ENCODE measurements at regions not wholly inside any gene's neighbourhood (a gene's known extent, or its start where the extent isn't known, plus 50 kb on each side); places are given as distances from the start of the nearest gene placed in this dataset.
"Not testable (repeated sequence)": the region's sequence is repeated elsewhere in the genome, so short reads cannot be mapped to it uniquely, and the experiment has no call there.

- DNase-seq (ENCODE audit: low spot score); FAIRE-seq: not testable (repeated sequence)
These were observed 358.9 kb downstream of the ADAMTS20 start for GRCh38 chr12:43193096-43193495.

GRCh38 chr12:43192442-43192841, 359.6 kb downstream of the ADAMTS20 start:
- not testable (repeated sequence) for FAIRE-seq; DNase-seq (ENCODE audit: low spot score)

GRCh38 chr12:43180242-43180641, 371.8 kb downstream of the ADAMTS20 start:
- FAIRE-seq (no peak), DNase-seq (ENCODE audit: low spot score) (no peak)

GRCh38 chr12:43179486-43179885, 372.5 kb downstream of the ADAMTS20 start:
- DNase-seq (ENCODE audit: low spot score) (no peak), FAIRE-seq (no peak)

GRCh38 chr12:43177276-43177675, 374.7 kb downstream of the ADAMTS20 start:
- DNase-seq (ENCODE audit: low spot score) (no peak), FAIRE-seq (no peak)

- FAIRE-seq (no peak), DNase-seq (ENCODE audit: low spot score) (no peak)
These were observed 382.8 kb downstream of the ADAMTS20 start for GRCh38 chr12:43169115-43169681.

GRCh38 chr12:43167691-43168090, 384.3 kb downstream of the ADAMTS20 start:
- DNase-seq (ENCODE audit: low spot score) (no peak), FAIRE-seq (no peak)

GRCh38 chr12:43165351-43165750, 386.7 kb downstream of the ADAMTS20 start:
- FAIRE-seq (no peak), DNase-seq (ENCODE audit: low spot score) (no peak)

GRCh38 chr12:43162138-43162537, 389.9 kb downstream of the ADAMTS20 start:
- no peak for DNase-seq (ENCODE audit: low spot score)
- FAIRE-seq = no peak

GRCh38 chr12:43159506-43159905, 392.5 kb downstream of the ADAMTS20 start:
- DNase-seq (ENCODE audit: low spot score) = no peak
- FAIRE-seq = no peak

- FAIRE-seq (no peak), DNase-seq (ENCODE audit: low spot score) (no peak)
These were observed 393.9 kb downstream of the ADAMTS20 start for GRCh38 chr12:43158126-43158525.

GRCh38 chr12:43155376-43155775, 396.6 kb downstream of the ADAMTS20 start:
- FAIRE-seq (no peak), DNase-seq (ENCODE audit: low spot score) (no peak)

GRCh38 chr12:43154498-43155045, 397.4 kb downstream of the ADAMTS20 start:
- FAIRE-seq (no peak), DNase-seq (ENCODE audit: low spot score) (no peak)

GRCh38 chr12:43151441-43151981, 400.5 kb downstream of the ADAMTS20 start:
- FAIRE-seq (no peak), DNase-seq (ENCODE audit: low spot score) (no peak)

- FAIRE-seq (no peak), DNase-seq (ENCODE audit: low spot score) (no peak)
These were observed 403.3 kb downstream of the ADAMTS20 start for GRCh38 chr12:43148691-43149090.

- FAIRE-seq (no peak), DNase-seq (ENCODE audit: low spot score) (no peak)
These were observed 404.1 kb downstream of the ADAMTS20 start for GRCh38 chr12:43147878-43148277.

GRCh38 chr12:43145481-43145880, 406.5 kb downstream of the ADAMTS20 start:
- no peak for DNase-seq (ENCODE audit: low spot score)
- no peak for FAIRE-seq

- no peak for FAIRE-seq
These were observed 408.7 kb downstream of the ADAMTS20 start for GRCh38 chr12:43143278-43143677.

GRCh38 chr12:43132291-43132690, 419.7 kb downstream of the ADAMTS20 start:
- no peak for FAIRE-seq
- DNase-seq (ENCODE audit: low spot score) = no peak

More at GRCh38 chr12:43143278-43143677, 408.7 kb downstream of the ADAMTS20 start:
- no peak for DNase-seq (ENCODE audit: low spot score)

- FAIRE-seq (no peak), DNase-seq (ENCODE audit: low spot score) (no peak)
These were observed 420.7 kb downstream of the ADAMTS20 start for GRCh38 chr12:43131301-43131700.

GRCh38 chr12:43127886-43128549, 424.0 kb downstream of the ADAMTS20 start:
- no peak for DNase-seq (ENCODE audit: low spot score)
- no peak for FAIRE-seq

GRCh38 chr12:43126652-43127375, 425.2 kb downstream of the ADAMTS20 start:
- DNase-seq (ENCODE audit: low spot score) (no peak), FAIRE-seq (no peak)

Measured in RCC 7860 (cell line).